C4-2B (cell line): ENCODE measurements at regions not wholly inside any gene's neighbourhood (a gene's known extent, or its start where the extent isn't known, plus 50 kb on each side); places are given as distances from the start of the nearest gene placed in this dataset.
"Not testable (repeated sequence)": the region's sequence is repeated elsewhere in the genome, so short reads cannot be mapped to it uniquely, and the experiment has no call there.

Experiments
- H3K27ac ChIP-seq: fragments of 450-650 bp; 2 replicates; pipeline ENCODE4 v1.5.1; 2017
- ZFX ChIP-seq: fragments of 450-650 bp; IDR thresholded peaks from 2 replicates; pipeline ENCODE4 v1.6.1; 2017
- TF ChIP-seq, protein P1 (sequence below): fragments of 450-650 bp; conservative IDR thresholded peaks from 2 replicates; pipeline ENCODE4 v1.5.1; 2017; ENCODE audit warnings: mild to moderate bottlenecking

- H3K27ac ChIP-seq: no peak overlapping the region
- no peak for TF ChIP-seq ZFX
- TF ChIP-seq, protein P1, sequence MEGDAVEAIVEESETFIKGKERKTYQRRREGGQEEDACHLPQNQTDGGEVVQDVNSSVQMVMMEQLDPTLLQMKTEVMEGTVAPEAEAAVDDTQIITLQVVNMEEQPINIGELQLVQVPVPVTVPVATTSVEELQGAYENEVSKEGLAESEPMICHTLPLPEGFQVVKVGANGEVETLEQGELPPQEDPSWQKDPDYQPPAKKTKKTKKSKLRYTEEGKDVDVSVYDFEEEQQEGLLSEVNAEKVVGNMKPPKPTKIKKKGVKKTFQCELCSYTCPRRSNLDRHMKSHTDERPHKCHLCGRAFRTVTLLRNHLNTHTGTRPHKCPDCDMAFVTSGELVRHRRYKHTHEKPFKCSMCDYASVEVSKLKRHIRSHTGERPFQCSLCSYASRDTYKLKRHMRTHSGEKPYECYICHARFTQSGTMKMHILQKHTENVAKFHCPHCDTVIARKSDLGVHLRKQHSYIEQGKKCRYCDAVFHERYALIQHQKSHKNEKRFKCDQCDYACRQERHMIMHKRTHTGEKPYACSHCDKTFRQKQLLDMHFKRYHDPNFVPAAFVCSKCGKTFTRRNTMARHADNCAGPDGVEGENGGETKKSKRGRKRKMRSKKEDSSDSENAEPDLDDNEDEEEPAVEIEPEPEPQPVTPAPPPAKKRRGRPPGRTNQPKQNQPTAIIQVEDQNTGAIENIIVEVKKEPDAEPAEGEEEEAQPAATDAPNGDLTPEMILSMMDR: no peak
Observed at GRCh38 chr22:23470811-23471389, 109.2 kb downstream of the IGLL1 start.

GRCh38 chr22:23467721-23468294, 112.3 kb downstream of the IGLL1 start:
- H3K27ac ChIP-seq: no peak overlapping the region
- TF ChIP-seq, protein P1: no peak
- TF ChIP-seq ZFX: no peak

GRCh38 chr22:23466351-23466750, 113.7 kb downstream of the IGLL1 start:
- H3K27ac ChIP-seq: peak overlapping the region; percentile 69
- no peak for TF ChIP-seq ZFX
- TF ChIP-seq, protein P1: no peak

DNA sequence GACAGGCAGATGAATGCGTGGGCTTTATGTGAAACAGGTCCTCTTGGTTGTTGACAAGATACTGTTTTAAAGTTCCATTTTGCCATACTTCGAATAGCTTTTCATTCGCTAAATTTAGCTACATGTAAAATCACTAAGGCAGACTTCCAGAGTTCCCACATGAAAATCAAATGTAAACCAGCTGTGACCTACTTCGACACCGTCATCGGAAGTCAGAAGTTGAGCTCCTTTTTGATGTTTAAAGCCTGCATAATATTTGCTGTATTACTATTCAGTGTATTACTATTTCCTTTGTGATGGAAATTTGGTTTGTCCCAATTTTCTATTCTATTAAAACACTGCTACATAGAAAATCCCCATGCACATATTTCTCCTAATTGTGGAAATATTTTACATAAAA, 115.3 kb downstream of the IGLL1 start:
- not testable (repeated sequence) for H3K27ac ChIP-seq

DNA sequence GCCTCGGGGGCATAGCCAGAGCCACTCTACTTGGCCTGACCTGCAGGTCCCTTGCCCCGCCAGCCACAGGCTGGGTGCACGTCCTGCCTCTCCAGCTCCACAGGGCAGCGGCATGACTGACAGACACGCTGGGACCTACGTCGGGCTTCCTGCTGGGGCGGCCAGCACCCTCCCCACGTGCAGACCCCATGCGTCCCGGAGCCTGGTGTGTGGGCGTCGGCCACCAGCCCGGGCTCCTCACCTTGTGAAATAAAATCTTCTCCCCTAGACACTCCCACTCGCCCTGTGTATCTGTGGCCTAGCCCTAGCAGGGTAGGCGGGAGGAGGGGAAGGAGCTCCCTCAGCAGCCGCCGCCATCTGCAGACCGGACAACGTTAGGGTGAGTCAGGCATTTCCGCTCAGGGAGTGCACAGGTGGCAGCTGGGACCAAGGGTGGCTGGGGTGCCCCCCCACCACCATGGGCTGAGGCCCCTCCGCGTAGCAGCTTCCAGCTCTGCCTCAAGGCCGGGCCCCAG, 119.5 kb downstream of the IGLL1 start:
- H3K27ac ChIP-seq: not testable (repeated sequence)

- H3K27ac ChIP-seq: not testable (repeated sequence)
Observed at GRCh38 chr22:23459645-23460516, 120.2 kb downstream of the IGLL1 start.

GRCh38 chr22:23458663-23459541, 121.2 kb downstream of the IGLL1 start:
- TF ChIP-seq, protein P1: no peak
- TF ChIP-seq ZFX: no peak
- H3K27ac ChIP-seq: no peak overlapping the region

- TF ChIP-seq ZFX: no peak
- TF ChIP-seq, protein P1: no peak
- H3K27ac ChIP-seq: no peak overlapping the region
Observed at GRCh38 chr22:23457380-23457985, 122.6 kb downstream of the IGLL1 start.

GRCh38 chr22:23456666-23457379, 123.3 kb downstream of the IGLL1 start:
- not testable (repeated sequence) for H3K27ac ChIP-seq

DNA sequence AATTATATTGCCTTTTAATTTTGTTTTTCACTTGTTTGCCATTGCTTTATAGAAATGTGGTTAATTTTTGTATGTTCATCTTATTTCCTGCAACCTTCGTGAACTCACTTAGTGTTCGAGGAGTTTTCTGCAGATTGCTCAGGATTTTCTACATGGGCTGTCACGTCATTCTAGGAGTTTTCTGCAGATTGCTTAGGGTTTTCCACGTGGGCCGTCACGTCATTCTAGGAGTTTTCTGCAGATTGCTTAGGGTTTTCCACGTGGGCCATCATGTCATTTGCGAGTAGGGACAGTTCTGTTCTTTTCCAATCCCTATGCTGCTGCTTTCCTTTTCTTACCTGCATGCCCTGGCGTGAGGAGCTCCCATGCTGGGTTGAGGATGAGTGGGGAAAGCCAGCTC, 125.7 kb downstream of the IGLL1 start:
- H3K27ac ChIP-seq: not testable (repeated sequence)
